GM19467 (cell line): ENCODE measurements at regions not wholly inside any gene's neighbourhood (a gene's known extent, or its start where the extent isn't known, plus 50 kb on each side); places are given as distances from the start of the nearest gene placed in this dataset.
"Not testable (repeated sequence)": the region's sequence is repeated elsewhere in the genome, so short reads cannot be mapped to it uniquely, and the experiment has no call there.

Experiments used
- ATAC-seq: cut with Tn5 transposase; IDR thresholded peaks from one replicate; pipeline ENCODE4 v1.9.1; 2021; ENCODE audit warnings: mild to moderate bottlenecking, moderate library complexity; ENCODE audit not compliant: unreplicated experiment

DNA sequence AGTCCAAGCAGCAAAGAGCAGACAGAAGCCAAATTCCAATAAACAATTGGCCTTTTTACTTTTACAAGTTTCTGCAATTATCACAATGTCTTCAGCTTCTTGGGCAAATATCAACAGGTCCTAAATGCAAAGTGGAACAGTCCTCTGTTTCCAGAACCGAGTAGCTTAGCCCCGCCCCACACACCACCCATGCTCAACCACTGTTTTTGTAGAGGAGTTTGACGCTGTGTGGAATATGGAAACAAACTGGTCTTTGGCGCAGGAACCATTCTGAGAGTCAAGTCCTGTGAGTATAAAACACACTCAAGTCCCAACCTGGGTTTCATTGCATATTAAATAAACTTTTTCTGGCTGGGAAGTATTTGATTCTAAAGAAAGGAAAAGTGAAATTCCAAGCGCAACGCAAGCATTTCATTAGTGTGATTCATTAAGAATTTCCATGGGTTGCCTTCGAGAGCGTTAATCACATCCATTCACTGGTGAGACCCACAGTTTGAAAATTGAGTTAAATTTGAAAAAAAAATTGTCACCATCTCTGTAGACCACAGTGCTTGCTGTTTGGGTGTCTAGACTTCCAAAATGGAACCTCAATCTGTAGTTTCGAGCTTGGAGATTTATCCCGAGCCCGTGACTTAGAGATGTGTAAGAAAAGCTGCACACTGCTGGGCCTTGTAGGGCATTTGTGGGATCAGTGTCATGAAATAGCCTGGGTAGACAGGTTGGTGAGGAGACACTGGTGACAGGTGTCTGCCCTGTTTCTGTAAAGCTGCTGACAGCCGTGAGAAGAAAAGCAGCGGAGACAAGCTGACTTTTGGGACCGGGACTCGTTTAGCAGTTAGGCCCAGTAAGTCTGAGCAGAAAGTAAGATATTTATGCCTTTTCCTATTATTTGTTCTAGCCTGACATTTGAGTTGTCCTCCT, 96.1 kb downstream of the DAD1 start:
- ATAC-seq = no peak

GRCh38 chr14:22491683-22492621, 97.1 kb downstream of the DAD1 start:
- peak; percentile 33 for ATAC-seq

GRCh38 chr14:22491053-22491452, 98.0 kb downstream of the DAD1 start:
- ATAC-seq = not testable (repeated sequence)

DNA sequence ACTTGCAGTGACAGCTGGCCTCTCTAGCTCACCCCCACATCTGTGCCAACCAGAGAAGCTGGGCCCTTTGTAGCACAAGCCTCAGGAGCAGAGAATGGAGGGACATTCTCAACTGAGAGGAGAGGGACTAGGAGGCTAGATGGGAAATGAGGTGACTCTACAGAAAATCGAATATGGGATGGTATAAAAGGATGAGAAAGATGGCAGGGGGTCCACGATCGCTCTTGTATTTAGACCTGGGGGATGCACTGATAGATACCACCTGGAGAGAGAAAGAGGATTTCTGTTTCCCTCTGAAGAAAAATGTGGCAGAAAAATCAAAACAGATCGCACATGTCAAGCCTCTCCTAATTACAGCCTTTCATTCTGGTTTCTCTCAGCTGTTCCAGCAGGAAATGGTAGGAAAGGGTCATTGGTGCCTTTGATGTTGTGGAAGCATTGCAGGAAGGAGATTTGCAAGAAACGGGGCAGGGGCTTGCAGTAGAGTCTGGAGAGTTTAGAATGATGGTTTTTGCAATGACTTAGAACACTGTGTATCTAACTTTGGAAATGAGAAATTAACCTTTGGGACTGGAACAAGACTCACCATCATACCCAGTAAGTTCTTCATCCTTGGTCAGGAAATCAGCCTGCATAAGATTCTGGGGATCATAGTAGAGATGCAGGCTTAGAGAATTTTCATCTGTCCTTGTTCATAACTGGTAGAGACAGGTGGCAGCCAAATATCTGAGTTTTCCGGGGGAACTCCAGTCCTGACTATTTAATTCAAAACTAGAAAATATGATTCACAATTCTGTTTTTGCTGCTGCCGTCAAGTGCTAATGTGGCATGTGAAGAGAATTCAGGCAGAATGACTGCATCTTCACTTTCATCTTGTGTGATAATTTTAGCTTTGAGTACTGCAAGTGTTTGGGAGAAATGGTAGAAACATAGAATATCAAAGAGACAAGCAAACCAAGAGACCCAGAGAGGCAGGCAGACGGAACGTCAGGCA, 98.8 kb downstream of the DAD1 start:
- ATAC-seq = no peak

- ATAC-seq = no peak
Observed at GRCh38 chr14:22489244-22489545, 99.8 kb downstream of the DAD1 start.

- no peak for ATAC-seq
Observed at GRCh38 chr14:22488522-22489243, 100.3 kb downstream of the DAD1 start.

DNA sequence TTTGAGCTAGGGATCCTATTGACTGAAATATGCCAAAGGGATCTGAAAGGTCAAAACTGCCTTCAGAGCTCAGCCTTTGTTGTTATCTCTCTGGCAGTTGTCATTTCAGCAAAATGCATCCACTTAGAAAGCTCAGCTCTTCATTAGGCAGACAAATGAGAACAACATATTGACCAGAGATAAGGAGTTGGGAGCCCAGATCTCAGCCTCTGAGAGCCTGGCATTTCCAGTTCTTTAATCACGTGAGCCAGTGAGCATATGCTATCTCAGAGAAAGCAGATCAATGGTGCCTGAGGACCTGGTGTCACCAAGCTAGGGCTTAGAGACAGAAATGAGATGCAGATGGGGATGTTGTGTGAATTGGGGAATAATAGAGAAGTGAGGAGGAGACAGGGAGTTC, 101.1 kb downstream of the DAD1 start:
- ATAC-seq = no peak

DNA sequence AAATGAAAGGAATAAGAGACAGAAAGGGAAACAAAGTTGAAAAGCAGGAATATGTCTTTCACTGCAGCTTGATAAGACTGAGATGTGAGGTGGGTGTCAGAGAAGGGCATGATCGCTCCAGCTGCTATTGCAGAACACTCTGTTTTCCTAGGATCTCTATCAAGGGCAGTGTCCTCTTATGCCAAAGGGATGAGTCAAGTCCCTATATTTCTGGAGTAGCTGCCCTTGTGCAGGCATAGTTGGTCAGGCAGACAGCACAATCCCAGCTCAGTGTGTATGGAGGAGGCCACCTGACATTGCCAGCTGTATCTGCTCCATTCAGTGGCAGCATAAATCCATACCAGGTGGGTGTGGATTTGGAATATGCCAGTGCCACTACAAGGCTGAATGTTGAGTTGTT, 101.6 kb downstream of the DAD1 start:
- ATAC-seq = no peak

DNA sequence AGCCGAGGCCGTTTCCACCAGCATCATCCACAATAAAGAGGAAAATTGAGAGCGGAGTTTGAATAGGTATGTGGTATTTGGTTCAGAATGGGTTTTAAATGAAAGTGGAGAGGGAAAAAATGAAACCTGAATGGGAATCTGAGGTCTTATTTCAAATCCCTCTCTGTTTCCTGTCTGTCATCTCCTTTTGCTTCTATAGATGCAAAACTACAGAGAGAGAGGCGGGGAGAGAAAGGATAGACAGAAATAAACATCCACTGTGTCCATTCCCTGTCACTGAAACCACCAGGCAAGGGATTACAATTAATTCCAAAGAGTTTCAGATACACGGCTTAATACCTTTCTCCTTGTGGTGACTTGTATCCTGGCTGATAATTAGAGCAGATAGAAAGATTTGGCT, 102.3 kb downstream of the DAD1 start:
- ATAC-seq = no peak

DNA sequence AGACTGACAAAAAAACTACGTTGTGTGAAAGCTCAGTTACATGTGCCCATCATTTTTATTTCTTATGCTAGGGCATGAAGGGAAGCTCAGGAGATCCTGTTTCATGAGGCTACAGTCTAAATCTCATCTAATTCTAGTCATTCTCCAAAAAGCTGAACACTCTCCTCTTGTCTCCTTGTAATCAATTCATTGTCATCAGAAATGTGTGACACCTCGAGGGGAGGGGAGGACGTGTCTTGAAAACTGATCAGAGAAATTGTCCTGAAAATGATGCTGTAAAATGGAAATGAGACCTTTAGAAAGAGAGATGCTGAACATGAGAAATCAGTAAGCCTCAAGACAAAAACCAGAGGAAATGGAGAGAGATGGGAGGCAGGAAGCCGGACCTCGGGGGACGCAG, 103.4 kb downstream of the DAD1 start:
- no peak for ATAC-seq

DNA sequence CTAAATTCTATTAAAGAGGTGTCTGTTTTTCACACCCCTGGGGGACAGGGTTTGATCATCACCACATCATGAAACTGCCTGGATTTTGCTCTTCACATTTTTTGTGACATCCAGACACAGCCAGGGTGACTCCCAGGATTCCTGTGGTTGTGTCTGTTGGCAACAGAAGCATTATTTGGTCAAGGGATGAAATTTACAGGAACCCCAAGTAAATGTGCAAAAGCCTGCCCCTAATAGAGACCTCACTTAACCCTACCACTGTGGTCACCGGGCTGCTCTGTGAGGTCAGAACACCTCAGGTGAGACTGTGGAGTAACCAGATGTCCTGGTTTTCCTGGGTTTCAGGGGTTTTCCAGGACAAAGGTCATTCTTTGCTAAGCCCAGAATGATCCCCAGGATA, 103.8 kb downstream of the DAD1 start:
- no peak for ATAC-seq

- no peak for ATAC-seq
Observed at GRCh38 chr14:22484632-22485031, 104.4 kb downstream of the DAD1 start.

DNA sequence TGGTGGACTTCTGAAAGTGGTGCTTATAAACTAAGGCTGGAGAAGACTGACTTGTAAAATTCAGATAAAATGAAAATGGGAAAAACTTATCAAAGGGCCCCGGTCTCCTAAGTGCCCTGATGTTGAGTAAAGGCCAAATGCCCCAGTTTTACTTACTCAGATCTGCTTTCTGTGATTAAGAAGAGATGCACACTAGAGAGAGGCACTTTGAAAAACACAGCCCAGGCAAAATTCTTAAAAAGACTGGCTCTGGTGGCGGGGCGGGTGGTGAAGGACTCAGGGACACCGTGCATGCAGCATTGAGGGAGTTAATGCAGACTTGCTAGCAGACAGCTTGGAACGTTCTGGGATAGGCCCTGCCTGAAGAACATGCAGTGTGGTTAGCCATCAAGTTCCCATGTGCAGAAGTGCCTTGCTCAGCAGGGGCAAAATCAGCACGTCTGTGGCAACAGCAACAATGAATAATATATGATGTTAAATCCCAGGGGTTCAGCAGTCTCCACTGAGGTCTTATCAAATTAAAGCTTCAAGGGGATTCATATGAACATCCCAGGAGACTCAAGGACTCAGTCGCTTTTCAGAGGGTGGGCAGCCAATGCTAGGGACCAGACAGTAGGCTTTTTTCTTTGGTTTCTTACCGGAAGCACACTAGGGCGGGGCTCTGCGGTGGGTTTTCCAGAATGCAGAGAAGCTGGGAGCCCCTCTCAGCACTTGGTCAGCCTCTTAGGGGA, 105.0 kb downstream of the DAD1 start:
- no peak for ATAC-seq

DNA sequence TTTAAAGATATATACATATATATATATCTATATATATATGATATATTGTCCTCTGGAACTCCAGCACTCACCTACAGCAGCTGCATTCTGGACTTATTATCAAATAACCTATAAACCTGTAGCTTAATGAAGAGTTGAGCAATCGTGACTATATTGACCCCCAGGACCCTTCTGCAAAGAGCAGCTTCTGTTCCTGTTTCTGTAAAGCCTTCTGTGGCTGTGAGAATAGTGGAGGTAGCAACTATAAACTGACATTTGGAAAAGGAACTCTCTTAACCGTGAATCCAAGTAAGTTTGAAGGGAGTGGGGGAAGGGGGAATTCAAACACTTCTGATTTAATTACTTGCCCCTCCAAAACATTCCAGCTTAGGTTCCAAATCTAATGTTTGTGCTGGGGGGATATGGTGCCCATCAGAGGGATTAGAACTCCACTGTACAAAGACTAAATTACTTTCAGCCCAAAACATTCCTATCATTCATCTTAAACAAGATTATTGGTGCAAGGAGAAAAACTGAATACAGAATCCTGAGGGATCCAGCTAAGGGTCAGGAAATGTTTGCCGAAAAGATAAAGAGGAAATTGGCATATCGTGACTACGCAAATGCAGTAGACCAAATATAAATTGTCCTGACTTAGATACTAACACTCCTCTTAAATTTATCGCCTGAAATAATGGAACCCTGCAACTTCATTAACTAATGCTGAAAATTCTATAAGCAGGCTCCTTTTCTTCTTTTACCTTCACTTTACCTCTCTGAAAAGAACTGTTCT, 106.1 kb downstream of the DAD1 start:
- no peak for ATAC-seq

GRCh38 chr14:22482085-22482694, 106.8 kb downstream of the DAD1 start:
- ATAC-seq = no peak

GRCh38 chr14:22481546-22481945, 107.5 kb downstream of the DAD1 start:
- ATAC-seq = no peak

GRCh38 chr14:22479776-22480464, 109.1 kb downstream of the DAD1 start:
- ATAC-seq = no peak

DNA sequence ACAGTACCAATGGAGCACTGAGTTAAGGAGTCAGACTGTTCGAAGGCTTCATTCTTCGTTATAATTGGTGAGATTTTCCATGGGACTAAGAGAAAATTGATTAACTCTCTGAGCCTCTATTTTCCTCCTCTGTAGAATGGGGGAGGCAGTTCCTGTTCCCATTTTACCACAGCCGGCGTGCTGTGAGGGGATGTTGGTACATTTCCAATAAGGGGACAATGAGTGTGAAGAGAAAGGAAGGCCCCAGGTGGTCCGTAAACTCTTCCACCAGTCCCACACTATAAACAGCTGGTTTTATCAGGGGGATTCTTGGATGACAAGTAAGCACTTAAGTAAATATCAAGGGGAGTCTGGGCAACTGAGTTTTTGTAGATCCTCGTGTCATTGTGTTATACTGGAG, 109.9 kb downstream of the DAD1 start:
- ATAC-seq = no peak
